ENCODE measurements at regions not wholly inside any gene's neighbourhood (a gene's known extent, or its start where the extent isn't known, plus 50 kb on each side); places are given as distances from the start of the nearest gene placed in this dataset.
"Not testable (repeated sequence)": the region's sequence is repeated elsewhere in the genome, so short reads cannot be mapped to it uniquely, and the experiment has no call there.

GRCh38 chr7:94706996-94707740, 51.2 kb upstream of the SGCE start:
- Histone ChIP-seq H3K27ac (ENCODE audit: low read length) (no peak overlapping the region), H3K27me3 (ENCODE audit: control insufficient read depth, insufficient read depth, low read length) (no peaks in the 10 kb centered on the region), H3K36me3 (ENCODE audit: control insufficient read depth, insufficient read depth, low read length) (no peaks in the 10 kb centered on the region), H3K4me1 (ENCODE audit: control insufficient read depth, insufficient read depth, low read length) (no peaks in the 10 kb centered on the region), H3K9me3 (ENCODE audit: control insufficient read depth, insufficient read depth, low read depth, low read length) (no peaks in the 10 kb centered on the region), H3K4me3 (ENCODE audit: low read depth in 2 of 2, low read length in 2 of 2) (no peak overlapping the region)
- in situ Hi-C loops (cut with HindIII; ENCODE audit: low pct_unique_long_range_greater_than_20kb, low sequenced_read_pairs) (no loop called here), intact Hi-C loops (cut with micrococcal nuclease; ENCODE audit: unreplicated experiment) (no loop called here)
- ChIA-PET POLR2A (no interaction called here), CTCF (no interaction called here)
- no peak for TF ChIP-seq CTCF (IDR thresholded peaks at IDR 0.05)
- no peak for TF ChIP-seq POLR2AphosphoS5 (IDR thresholded peaks at IDR 0.05; ENCODE audit: low read depth, low read length)
- TF ChIP-seq TCF7L2 (IDR thresholded peaks at IDR 0.05; ENCODE audit: low read depth, low read length), result no peak
- no peak for TF ChIP-seq SIN3A (IDR thresholded peaks at IDR 0.05; ENCODE audit: borderline replicate concordance, insufficient read depth, low read depth, low read length)
- TF ChIP-seq REST (IDR thresholded peaks at IDR 0.05; ENCODE audit: insufficient read depth in 1 of 2, low read depth in 2 of 2, low read length in 1 of 2), result no peak
- DNase-seq (ENCODE audit: low read depth, low spot score) (no peak), ATAC-seq (no peak)
- no TSS peak for BruUV-seq (replicated peaks)

- CTCF ChIA-PET, result no interaction called here
- TF ChIP-seq REST (IDR thresholded peaks at IDR 0.05; ENCODE audit: insufficient read depth in 1 of 2, low read depth in 2 of 2, low read length in 1 of 2) (no peak), SIN3A (IDR thresholded peaks at IDR 0.05; ENCODE audit: borderline replicate concordance, insufficient read depth, low read depth, low read length) (no peak), CTCF (IDR thresholded peaks at IDR 0.05) (no peak), TCF7L2 (IDR thresholded peaks at IDR 0.05; ENCODE audit: low read depth, low read length) (no peak), POLR2AphosphoS5 (IDR thresholded peaks at IDR 0.05; ENCODE audit: low read depth, low read length) (no peak)
- no peak overlapping the region for H3K4me3 ChIP-seq (ENCODE audit: low read depth in 2 of 2, low read length in 2 of 2)
- intact Hi-C loops (cut with micrococcal nuclease; ENCODE audit: unreplicated experiment) (no loop called here), in situ Hi-C loops (cut with HindIII; ENCODE audit: low pct_unique_long_range_greater_than_20kb, low sequenced_read_pairs) (no loop called here)
- ATAC-seq, result no peak
- no peaks in the 10 kb centered on the region for H3K36me3 ChIP-seq (ENCODE audit: control insufficient read depth, insufficient read depth, low read length)
- no peaks in the 10 kb centered on the region for H3K4me1 ChIP-seq (ENCODE audit: control insufficient read depth, insufficient read depth, low read length)
- POLR2A ChIA-PET, result interaction anchor here (0.6 kb wide), 1 partner anchor 93 kb away, joined by 3 read pairs; no protein-coding TSS in a partner anchor
- no peaks in the 10 kb centered on the region for H3K9me3 ChIP-seq (ENCODE audit: control insufficient read depth, insufficient read depth, low read depth, low read length)
- H3K27ac ChIP-seq (ENCODE audit: low read length), result no peak overlapping the region
- BruUV-seq (replicated peaks), result no TSS peak
- H3K27me3 ChIP-seq (ENCODE audit: control insufficient read depth, insufficient read depth, low read length), result no peaks in the 10 kb centered on the region
- no peak for DNase-seq (ENCODE audit: low read depth, low spot score)
These were observed 54.3 kb upstream of the SGCE start for GRCh38 chr7:94710256-94710655.

- H3K27ac ChIP-seq (ENCODE audit: low read length); in situ Hi-C loops (cut with HindIII; ENCODE audit: low pct_unique_long_range_greater_than_20kb, low sequenced_read_pairs); H3K27me3 ChIP-seq (ENCODE audit: control insufficient read depth, insufficient read depth, low read length); POLR2A ChIA-PET; ATAC-seq; H3K4me1 ChIP-seq (ENCODE audit: control insufficient read depth, insufficient read depth, low read length); CTCF ChIA-PET; intact Hi-C loops (cut with micrococcal nuclease; ENCODE audit: unreplicated experiment); BruUV-seq (replicated peaks); H3K36me3 ChIP-seq (ENCODE audit: control insufficient read depth, insufficient read depth, low read length); H3K4me3 ChIP-seq (ENCODE audit: low read depth in 2 of 2, low read length in 2 of 2); H3K9me3 ChIP-seq (ENCODE audit: control insufficient read depth, insufficient read depth, low read depth, low read length); DNase-seq (ENCODE audit: low read depth, low spot score): not testable (repeated sequence)
These were observed 66.4 kb upstream of the SGCE start for GRCh38 chr7:94722360-94722759.
